ENCODE measurements at regions not wholly inside any gene's neighbourhood (a gene's known extent, or its start where the extent isn't known, plus 50 kb on each side); places are given as distances from the start of the nearest gene placed in this dataset.

- TF ChIP-seq, protein P1, sequence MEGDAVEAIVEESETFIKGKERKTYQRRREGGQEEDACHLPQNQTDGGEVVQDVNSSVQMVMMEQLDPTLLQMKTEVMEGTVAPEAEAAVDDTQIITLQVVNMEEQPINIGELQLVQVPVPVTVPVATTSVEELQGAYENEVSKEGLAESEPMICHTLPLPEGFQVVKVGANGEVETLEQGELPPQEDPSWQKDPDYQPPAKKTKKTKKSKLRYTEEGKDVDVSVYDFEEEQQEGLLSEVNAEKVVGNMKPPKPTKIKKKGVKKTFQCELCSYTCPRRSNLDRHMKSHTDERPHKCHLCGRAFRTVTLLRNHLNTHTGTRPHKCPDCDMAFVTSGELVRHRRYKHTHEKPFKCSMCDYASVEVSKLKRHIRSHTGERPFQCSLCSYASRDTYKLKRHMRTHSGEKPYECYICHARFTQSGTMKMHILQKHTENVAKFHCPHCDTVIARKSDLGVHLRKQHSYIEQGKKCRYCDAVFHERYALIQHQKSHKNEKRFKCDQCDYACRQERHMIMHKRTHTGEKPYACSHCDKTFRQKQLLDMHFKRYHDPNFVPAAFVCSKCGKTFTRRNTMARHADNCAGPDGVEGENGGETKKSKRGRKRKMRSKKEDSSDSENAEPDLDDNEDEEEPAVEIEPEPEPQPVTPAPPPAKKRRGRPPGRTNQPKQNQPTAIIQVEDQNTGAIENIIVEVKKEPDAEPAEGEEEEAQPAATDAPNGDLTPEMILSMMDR (IDR thresholded peaks at IDR 0.05; ENCODE audit: insufficient read depth, low read length): no peak
- no peak for TF ChIP-seq POLR2AphosphoS5 (IDR thresholded peaks at IDR 0.05; ENCODE audit: low read depth)
- TF ChIP-seq GABPA (IDR thresholded peaks at IDR 0.05; ENCODE audit: low read depth): no peak
Measured at GRCh38 chr2:173657996-173658717, 303.5 kb downstream of the CDCA7 start.
